RCC 7860 (cell line): ENCODE measurements at regions not wholly inside any gene's neighbourhood (a gene's known extent, or its start where the extent isn't known, plus 50 kb on each side); places are given as distances from the start of the nearest gene placed in this dataset.
"Not testable (repeated sequence)": the region's sequence is repeated elsewhere in the genome, so short reads cannot be mapped to it uniquely, and the experiment has no call there.

Experiments
- DNase-seq: peaks from one replicate; pipeline ENCODE4 v3.0.0-alpha.2; 2015; ENCODE audit warnings: low spot score
- FAIRE-seq: peaks from 2 replicates; lab custom pipeline; 2012; peaks lifted over from hg19 to GRCh38; lab: Jason Lieb, UNC

GRCh38 chr15:22665059-22665702 lies 121.3 kb upstream of the NIPA1 start:
- not testable (repeated sequence) for FAIRE-seq
- DNase-seq, result peak; percentile 55

GRCh38 chr15:22665711-22666110 lies 120.7 kb upstream of the NIPA1 start:
- not testable (repeated sequence) for FAIRE-seq

GRCh38 chr15:22684786-22685185 lies 101.7 kb upstream of the NIPA1 start:
- not testable (repeated sequence) for FAIRE-seq
- peak; percentile 73 for DNase-seq

More at GRCh38 chr15:22665711-22666110, 120.7 kb upstream of the NIPA1 start:
- DNase-seq, result not testable (repeated sequence)

GRCh38 chr15:22699881-22700280 lies 86.6 kb upstream of the NIPA1 start:
- FAIRE-seq, DNase-seq: not testable (repeated sequence)

GRCh38 chr15:22710831-22711341 lies 75.6 kb upstream of the NIPA1 start:
- FAIRE-seq, result not testable (repeated sequence)

GRCh38 chr15:22713933-22714332 lies 72.5 kb upstream of the NIPA1 start:
- DNase-seq, result not testable (repeated sequence)

More at GRCh38 chr15:22710831-22711341, 75.6 kb upstream of the NIPA1 start:
- DNase-seq, result not testable (repeated sequence)

GRCh38 chr15:22714358-22715132 lies 71.9 kb upstream of the NIPA1 start:
- not testable (repeated sequence) for FAIRE-seq, DNase-seq

More at GRCh38 chr15:22713933-22714332, 72.5 kb upstream of the NIPA1 start:
- FAIRE-seq, result not testable (repeated sequence)

- not testable (repeated sequence) for DNase-seq, FAIRE-seq
Observed at GRCh38 chr15:22715133-22715845, 71.2 kb upstream of the NIPA1 start.

GRCh38 chr15:22719980-22720379 lies 66.5 kb upstream of the NIPA1 start:
- not testable (repeated sequence) for FAIRE-seq, DNase-seq

GRCh38 chr15:22726104-22726503 lies 60.3 kb upstream of the NIPA1 start:
- DNase-seq, FAIRE-seq: not testable (repeated sequence)

- not testable (repeated sequence) for DNase-seq, FAIRE-seq
Observed at GRCh38 chr15:22735067-22735466, 51.4 kb upstream of the NIPA1 start.

- FAIRE-seq, result no peak
Observed at GRCh38 chr15:22735781-22736180, 50.7 kb upstream of the NIPA1 start.

GRCh38 chr15:22736200-22736599 lies 50.2 kb upstream of the NIPA1 start:
- not testable (repeated sequence) for DNase-seq, FAIRE-seq

More at GRCh38 chr15:22735781-22736180, 50.7 kb upstream of the NIPA1 start:
- no peak for DNase-seq
